ENCODE measurements at regions not wholly inside any gene's neighbourhood (a gene's known extent, or its start where the extent isn't known, plus 50 kb on each side); places are given as distances from the start of the nearest gene placed in this dataset.

DNA sequence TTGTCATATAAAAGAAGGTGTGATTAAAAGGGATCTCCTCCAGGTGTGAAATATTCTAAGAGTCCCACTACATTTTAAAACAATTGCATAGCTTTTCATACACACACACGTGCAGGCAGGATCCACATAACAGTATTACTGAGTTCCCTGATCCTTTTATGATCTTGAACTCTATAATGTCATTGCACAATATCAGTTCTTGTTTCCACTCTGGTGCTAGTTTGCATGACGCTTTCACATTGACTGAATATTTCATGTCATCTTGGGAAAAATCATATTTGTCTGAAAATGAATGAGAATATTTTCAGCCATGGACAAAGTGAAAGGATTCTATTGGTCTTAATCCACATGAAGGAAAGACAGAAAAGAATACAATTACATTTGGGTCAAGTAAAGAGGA is 703.8 kb downstream of the CDH8 start:
- no peaks in the 10 kb centered on the region for H3K36me3 Mint-ChIP-seq
- DNase-seq (ENCODE audit: low spot score in 2 of 2) (no peak), ATAC-seq (ENCODE audit: low read depth) (no peak)
- H3K4me3 Mint-ChIP-seq = no peak overlapping the region
- no peak overlapping the region for H3K27ac Mint-ChIP-seq
- no peaks in the 10 kb centered on the region for H3K27me3 Mint-ChIP-seq
- H3K9me3 Mint-ChIP-seq = peaks cover 10% of the 10 kb centered on the region
- H3K4me1 Mint-ChIP-seq = no peaks in the 10 kb centered on the region

DNA sequence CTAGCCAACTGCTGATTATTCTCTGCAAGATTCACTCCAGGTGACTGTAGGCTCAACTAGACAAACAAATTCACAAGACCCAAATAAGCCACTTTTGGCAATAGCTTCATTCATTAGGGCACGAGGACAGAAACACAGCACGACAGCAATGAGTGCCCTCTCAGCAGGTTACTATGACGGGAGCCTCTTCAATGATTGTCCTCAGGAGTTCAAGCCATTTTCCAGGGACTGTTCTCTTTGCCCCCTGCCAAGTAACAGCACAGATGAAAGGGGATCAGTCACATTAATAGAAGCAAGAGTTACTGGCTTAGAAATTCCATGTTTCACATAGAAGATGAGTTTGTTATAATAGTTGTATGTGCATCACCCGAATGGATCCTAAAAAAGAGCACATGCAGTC is 712.2 kb downstream of the CDH8 start:
- Mint-ChIP-seq H3K27me3 (no peaks in the 10 kb centered on the region), H3K4me1 (no peaks in the 10 kb centered on the region), H3K4me3 (no peak overlapping the region), H3K9me3 (peaks cover 5% of the 10 kb centered on the region), H3K36me3 (no peaks in the 10 kb centered on the region), H3K27ac (no peak overlapping the region)
- no peak for DNase-seq (ENCODE audit: low spot score in 2 of 2)
- no peak for ATAC-seq (ENCODE audit: low read depth)

- ATAC-seq (ENCODE audit: low read depth) (no peak), DNase-seq (ENCODE audit: low spot score in 2 of 2) (no peak)
- Mint-ChIP-seq H3K27ac (no peak overlapping the region), H3K4me1 (no peaks in the 10 kb centered on the region), H3K4me3 (no peak overlapping the region), H3K9me3 (peaks cover 7% of the 10 kb centered on the region), H3K36me3 (no peaks in the 10 kb centered on the region), H3K27me3 (no peaks in the 10 kb centered on the region)
These were observed 712.8 kb downstream of the CDH8 start for GRCh38 chr16:61323456-61323855.

DNA sequence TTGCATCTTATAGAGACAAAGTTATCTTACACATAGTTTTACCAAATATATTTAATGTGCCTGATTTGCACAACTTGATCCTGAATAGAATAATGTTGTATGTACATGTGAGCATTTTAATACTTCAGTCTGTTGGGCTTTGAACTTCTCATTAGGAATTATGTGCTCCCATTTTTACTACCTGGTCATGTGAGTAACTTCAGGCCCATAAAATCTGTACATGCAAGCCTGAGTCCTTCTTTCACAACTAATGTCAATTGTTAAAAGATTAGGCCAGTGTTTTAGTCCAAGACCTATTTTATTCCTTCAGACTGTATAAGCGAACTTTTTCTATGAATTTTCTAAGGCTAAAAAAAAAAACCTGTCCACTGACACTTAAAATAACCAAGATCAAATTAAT is 715.4 kb downstream of the CDH8 start:
- Mint-ChIP-seq H3K27me3 (no peaks in the 10 kb centered on the region), H3K4me1 (no peaks in the 10 kb centered on the region), H3K9me3 (peaks cover 4% of the 10 kb centered on the region), H3K27ac (no peak overlapping the region), H3K36me3 (no peaks in the 10 kb centered on the region), H3K4me3 (no peak overlapping the region)
- ATAC-seq (ENCODE audit: low read depth) (no peak), DNase-seq (ENCODE audit: low spot score in 2 of 2) (no peak)

- Mint-ChIP-seq H3K4me3 (no peak overlapping the region), H3K36me3 (no peaks in the 10 kb centered on the region), H3K27me3 (no peaks in the 10 kb centered on the region), H3K4me1 (no peaks in the 10 kb centered on the region), H3K9me3 (peaks cover 9% of the 10 kb centered on the region), H3K27ac (no peak overlapping the region)
- ATAC-seq (ENCODE audit: low read depth) = no peak
- no peak for DNase-seq (ENCODE audit: low spot score in 2 of 2)
These were observed 722.3 kb downstream of the CDH8 start for GRCh38 chr16:61313931-61314330.

- H3K9me3 Mint-ChIP-seq = peaks cover 5% of the 10 kb centered on the region
- no peaks in the 10 kb centered on the region for H3K36me3 Mint-ChIP-seq
- H3K4me3 Mint-ChIP-seq = no peak overlapping the region
- H3K4me1 Mint-ChIP-seq = no peaks in the 10 kb centered on the region
- DNase-seq (ENCODE audit: low spot score in 2 of 2) (no peak), ATAC-seq (ENCODE audit: low read depth) (no peak)
- no peak overlapping the region for H3K27ac Mint-ChIP-seq
- no peaks in the 10 kb centered on the region for H3K27me3 Mint-ChIP-seq
These were observed 726.9 kb downstream of the CDH8 start for GRCh38 chr16:61309386-61309785.

GRCh38 chr16:61306204-61306603 is 730.0 kb downstream of the CDH8 start:
- Mint-ChIP-seq H3K27ac (no peak overlapping the region), H3K36me3 (no peaks in the 10 kb centered on the region), H3K4me3 (no peak overlapping the region), H3K4me1 (no peaks in the 10 kb centered on the region), H3K27me3 (no peaks in the 10 kb centered on the region), H3K9me3 (peaks cover 2% of the 10 kb centered on the region)
- no peak for ATAC-seq (ENCODE audit: low read depth)
- DNase-seq (ENCODE audit: low spot score in 2 of 2) = no peak

- Mint-ChIP-seq H3K9me3 (peaks cover 3% of the 10 kb centered on the region), H3K4me3 (no peak overlapping the region), H3K4me1 (no peaks in the 10 kb centered on the region), H3K27ac (no peak overlapping the region), H3K36me3 (no peaks in the 10 kb centered on the region), H3K27me3 (no peaks in the 10 kb centered on the region)
- DNase-seq (ENCODE audit: low spot score in 2 of 2) (no peak), ATAC-seq (ENCODE audit: low read depth) (no peak)
These were observed 739.4 kb downstream of the CDH8 start for GRCh38 chr16:61296814-61297213.

DNA sequence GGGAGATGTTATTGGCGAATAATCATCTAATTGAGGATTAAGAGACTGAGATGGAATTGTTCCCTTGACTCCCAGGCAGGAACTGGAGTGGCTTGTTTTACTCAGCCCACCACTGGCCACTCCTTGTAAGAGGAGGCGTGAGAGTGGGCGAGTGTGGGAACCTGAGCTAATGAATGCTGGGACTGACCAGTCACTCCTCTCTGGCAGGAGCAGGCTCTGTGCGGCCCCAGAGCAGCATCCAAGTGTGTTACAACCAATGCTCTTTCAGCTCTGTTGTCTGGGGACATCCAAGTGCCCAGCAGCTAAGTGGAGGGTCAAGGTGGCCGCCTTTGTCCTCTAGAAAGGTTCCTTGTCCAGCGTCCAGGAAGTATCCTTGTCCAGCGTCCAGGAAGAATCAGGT is 739.9 kb downstream of the CDH8 start:
- H3K4me3 Mint-ChIP-seq = no peak overlapping the region
- no peak overlapping the region for H3K27ac Mint-ChIP-seq
- H3K4me1 Mint-ChIP-seq = no peaks in the 10 kb centered on the region
- no peaks in the 10 kb centered on the region for H3K27me3 Mint-ChIP-seq
- peaks cover 3% of the 10 kb centered on the region for H3K9me3 Mint-ChIP-seq
- no peaks in the 10 kb centered on the region for H3K36me3 Mint-ChIP-seq
- ATAC-seq (ENCODE audit: low read depth) = no peak
- DNase-seq (ENCODE audit: low spot score in 2 of 2) = no peak

DNA sequence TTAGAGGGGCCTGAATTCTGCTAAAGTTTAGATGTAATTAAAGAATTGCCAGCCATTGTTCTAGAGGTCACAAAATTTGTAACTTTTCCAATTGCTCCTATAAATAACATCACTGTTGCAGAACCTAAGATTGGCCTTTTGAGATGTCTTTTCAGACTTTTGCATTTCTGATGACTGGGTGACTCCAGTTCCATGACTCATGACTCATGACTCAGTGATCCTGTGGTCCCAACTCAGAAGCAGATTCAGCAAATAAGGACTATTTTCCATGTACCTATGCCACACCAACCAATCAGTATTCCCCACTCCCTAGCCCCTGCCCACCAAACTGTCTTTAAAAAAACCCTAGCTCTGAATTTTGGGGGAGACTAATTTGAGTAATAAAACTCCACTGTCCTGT is 740.9 kb downstream of the CDH8 start:
- H3K36me3 Mint-ChIP-seq = no peaks in the 10 kb centered on the region
- DNase-seq (ENCODE audit: low spot score in 2 of 2) (no peak), ATAC-seq (ENCODE audit: low read depth) (no peak)
- no peak overlapping the region for H3K4me3 Mint-ChIP-seq
- H3K27me3 Mint-ChIP-seq = no peaks in the 10 kb centered on the region
- peaks cover 3% of the 10 kb centered on the region for H3K9me3 Mint-ChIP-seq
- H3K4me1 Mint-ChIP-seq = no peaks in the 10 kb centered on the region
- H3K27ac Mint-ChIP-seq = no peak overlapping the region

GRCh38 chr16:61289141-61289540 is 747.1 kb downstream of the CDH8 start:
- H3K4me3 Mint-ChIP-seq = no peak overlapping the region
- peaks cover 6% of the 10 kb centered on the region for H3K9me3 Mint-ChIP-seq
- no peak for DNase-seq (ENCODE audit: low spot score in 2 of 2)
- H3K27ac Mint-ChIP-seq = no peak overlapping the region
- no peaks in the 10 kb centered on the region for H3K27me3 Mint-ChIP-seq
- H3K36me3 Mint-ChIP-seq = no peaks in the 10 kb centered on the region
- no peak for ATAC-seq (ENCODE audit: low read depth)
- no peaks in the 10 kb centered on the region for H3K4me1 Mint-ChIP-seq

DNA sequence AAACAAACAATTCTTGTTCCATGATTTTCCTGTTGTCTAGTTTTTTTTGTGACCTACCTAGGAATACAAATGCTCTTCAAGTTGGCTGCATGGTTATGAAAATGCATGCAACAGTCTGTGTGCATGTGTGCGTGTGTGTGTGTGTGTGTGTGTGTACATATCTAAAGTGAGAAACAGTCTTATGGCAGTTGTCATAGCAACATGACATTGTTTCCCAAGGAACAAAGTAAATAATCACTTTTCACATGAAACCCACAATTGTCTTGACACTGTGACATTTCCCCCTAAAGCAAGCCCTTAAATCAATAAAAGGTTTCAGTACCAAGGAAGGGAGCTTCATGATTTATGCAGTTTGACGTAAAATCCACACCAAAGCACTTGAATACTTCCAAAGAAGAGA is 758.4 kb downstream of the CDH8 start:
- ATAC-seq (ENCODE audit: low read depth) = no peak
- H3K27me3 Mint-ChIP-seq = no peaks in the 10 kb centered on the region
- peaks cover 1% of the 10 kb centered on the region for H3K36me3 Mint-ChIP-seq
- DNase-seq (ENCODE audit: low spot score in 2 of 2) = no peak
- no peak overlapping the region for H3K27ac Mint-ChIP-seq
- H3K4me3 Mint-ChIP-seq = no peak overlapping the region
- H3K9me3 Mint-ChIP-seq = peaks cover 12% of the 10 kb centered on the region
- H3K4me1 Mint-ChIP-seq = no peaks in the 10 kb centered on the region

- Mint-ChIP-seq H3K36me3 (peaks cover 1% of the 10 kb centered on the region), H3K4me3 (no peak overlapping the region), H3K4me1 (no peaks in the 10 kb centered on the region), H3K27me3 (no peaks in the 10 kb centered on the region), H3K27ac (no peak overlapping the region), H3K9me3 (peaks cover 9% of the 10 kb centered on the region)
- DNase-seq (ENCODE audit: low spot score in 2 of 2) (no peak), ATAC-seq (ENCODE audit: low read depth) (no peak)
These were observed 762.0 kb downstream of the CDH8 start for GRCh38 chr16:61274211-61274610.

- Mint-ChIP-seq H3K4me1 (no peaks in the 10 kb centered on the region), H3K9me3 (peaks cover 4% of the 10 kb centered on the region), H3K27me3 (no peaks in the 10 kb centered on the region), H3K27ac (no peak overlapping the region), H3K36me3 (no peaks in the 10 kb centered on the region), H3K4me3 (no peak overlapping the region)
- DNase-seq (ENCODE audit: low spot score in 2 of 2) = no peak
- ATAC-seq (ENCODE audit: low read depth) = no peak
These were observed 765.5 kb downstream of the CDH8 start for GRCh38 chr16:61270726-61271125.

- H3K4me3 Mint-ChIP-seq = no peak overlapping the region
- H3K36me3 Mint-ChIP-seq = no peaks in the 10 kb centered on the region
These were observed 772.8 kb downstream of the CDH8 start for GRCh38 chr16:61263400-61263799.

DNA sequence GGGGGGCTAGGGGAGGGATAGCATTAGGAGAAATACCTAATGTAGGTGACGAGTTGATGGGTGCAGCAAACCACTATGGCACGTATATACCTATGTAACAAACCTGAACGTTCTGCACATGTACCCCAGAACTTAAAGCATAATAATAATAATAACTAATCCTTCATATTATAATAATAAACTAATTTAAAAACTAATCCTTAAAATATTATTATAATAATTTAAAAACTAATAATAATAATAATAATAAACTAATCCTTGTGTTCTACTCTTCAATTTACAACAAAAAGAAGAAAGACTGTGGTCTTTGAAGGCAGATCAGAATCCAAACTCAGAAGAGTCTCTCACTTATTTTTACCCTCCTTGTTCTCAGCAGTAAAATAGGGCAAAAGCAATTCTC is 774.9 kb downstream of the CDH8 start:
- DNase-seq (ENCODE audit: low spot score in 2 of 2) = no peak
- Mint-ChIP-seq H3K36me3 (no peaks in the 10 kb centered on the region), H3K27ac (no peak overlapping the region), H3K4me3 (no peak overlapping the region), H3K27me3 (no peaks in the 10 kb centered on the region), H3K4me1 (no peaks in the 10 kb centered on the region), H3K9me3 (peaks cover 7% of the 10 kb centered on the region)
- no peak for ATAC-seq (ENCODE audit: low read depth)

More at GRCh38 chr16:61263400-61263799, 772.8 kb downstream of the CDH8 start:
- ATAC-seq (ENCODE audit: low read depth) = no peak
- no peaks in the 10 kb centered on the region for H3K4me1 Mint-ChIP-seq
- no peak overlapping the region for H3K27ac Mint-ChIP-seq
- H3K27me3 Mint-ChIP-seq = no peaks in the 10 kb centered on the region
- H3K9me3 Mint-ChIP-seq = peaks cover 5% of the 10 kb centered on the region
- no peak for DNase-seq (ENCODE audit: low spot score in 2 of 2)

All from memory B cell (primary cell).